GM21381 (cell line): ENCODE measurements at regions not wholly inside any gene's neighbourhood (a gene's known extent, or its start where the extent isn't known, plus 50 kb on each side); places are given as distances from the start of the nearest gene placed in this dataset.

Experiments
- ATAC-seq: cut with Tn5 transposase; IDR thresholded peaks from one replicate; pipeline ENCODE4 v1.9.1; 2021; ENCODE audit warnings: mild to moderate bottlenecking, moderate library complexity; ENCODE audit not compliant: unreplicated experiment

DNA sequence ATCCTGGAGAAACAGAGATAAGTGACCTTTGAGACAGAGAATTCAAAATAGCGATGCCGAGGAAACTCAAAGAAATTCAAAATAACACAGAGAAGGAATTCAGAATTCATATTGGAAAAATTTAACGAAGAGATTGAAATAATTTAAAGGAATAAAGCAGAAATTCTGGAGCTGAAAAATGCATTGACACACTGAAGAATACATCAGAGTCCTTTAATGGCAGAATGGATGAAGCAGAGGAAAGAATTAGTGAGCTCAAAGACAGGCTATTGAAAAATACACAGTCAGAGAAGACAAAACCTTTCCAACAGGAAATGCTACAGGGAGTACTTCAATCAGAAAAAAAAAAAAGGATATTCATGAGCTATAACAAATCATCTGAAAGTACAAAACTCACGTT, 185.8 kb downstream of the PARM1 start:
- ATAC-seq, result no peak

DNA sequence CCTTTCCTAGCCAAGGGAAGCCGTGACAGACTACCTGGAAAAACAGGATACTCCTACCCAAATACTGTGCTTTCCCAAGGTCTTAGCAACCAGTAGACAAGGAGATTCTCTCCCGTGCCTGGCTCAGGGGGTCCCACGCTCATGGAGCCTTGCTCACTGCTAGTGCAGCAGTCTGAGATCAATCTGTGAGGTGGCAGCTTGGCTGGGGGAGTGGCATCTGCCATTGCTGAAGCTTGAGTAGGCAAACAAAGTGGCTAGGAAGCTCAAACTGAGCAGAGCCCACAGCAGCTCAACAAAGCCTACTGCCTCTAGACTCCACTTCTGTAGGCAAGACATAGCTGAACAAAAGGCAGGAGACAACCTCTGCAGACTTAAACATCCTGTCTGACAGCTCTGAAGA, 177.1 kb downstream of the PARM1 start:
- ATAC-seq, result no peak

GRCh38 chr4:75107755-75108612, 175.1 kb downstream of the PARM1 start:
- ATAC-seq, result no peak

- ATAC-seq, result no peak
These were observed 169.8 kb downstream of the PARM1 start for GRCh38 chr4:75102787-75103085.

- no peak for ATAC-seq
These were observed 169.2 kb downstream of the PARM1 start for GRCh38 chr4:75101906-75102786.
